Islet precursor cell (in vitro differentiated cells): ENCODE measurements at regions not wholly inside any gene's neighbourhood (a gene's known extent, or its start where the extent isn't known, plus 50 kb on each side); places are given as distances from the start of the nearest gene placed in this dataset.
A peak's percentile ranks its signal among the peaks of the same experiment; 100 is the strongest.

ENCODE experiments used
- DNase-seq: peaks from one replicate; pipeline ENCODE4 v3.0.0-alpha.2; 2018

GRCh38 chr5:96157841-96158291 is 196.2 kb upstream of the ELL2 start:
- no peak for DNase-seq

DNA sequence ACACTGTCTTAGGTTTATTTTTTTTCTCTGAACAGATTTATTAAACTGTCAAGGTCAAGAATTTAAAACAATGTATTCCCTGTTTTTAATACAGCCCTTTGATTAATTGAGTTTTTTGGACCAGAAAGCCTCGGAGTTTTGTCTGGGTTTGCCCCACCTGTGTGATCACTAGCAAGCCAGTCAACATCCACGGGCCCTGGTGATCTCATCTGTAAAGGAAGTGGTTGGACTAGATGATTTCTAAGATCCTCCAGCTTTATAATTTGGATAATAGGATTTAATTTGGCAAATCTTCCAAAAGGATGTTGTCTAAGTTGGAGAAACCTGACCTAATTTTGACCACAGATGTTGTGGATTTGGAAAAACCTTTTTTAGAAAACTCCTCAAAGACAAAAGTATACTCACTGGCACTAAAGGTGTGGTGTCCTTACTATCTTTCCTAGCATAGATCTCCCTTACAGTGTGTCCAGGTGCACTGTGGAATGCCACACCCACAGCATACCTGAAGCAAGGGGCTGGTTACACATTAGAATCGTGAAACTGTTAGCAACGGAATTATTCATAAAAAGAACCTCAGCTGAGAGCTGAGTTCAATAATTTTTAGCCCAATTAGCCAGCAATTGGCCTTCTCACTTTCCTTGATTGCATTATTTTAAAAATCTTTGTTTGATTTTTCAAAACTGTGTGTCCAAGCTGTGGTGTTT is 195.6 kb upstream of the ELL2 start:
- DNase-seq, result no peak

DNA sequence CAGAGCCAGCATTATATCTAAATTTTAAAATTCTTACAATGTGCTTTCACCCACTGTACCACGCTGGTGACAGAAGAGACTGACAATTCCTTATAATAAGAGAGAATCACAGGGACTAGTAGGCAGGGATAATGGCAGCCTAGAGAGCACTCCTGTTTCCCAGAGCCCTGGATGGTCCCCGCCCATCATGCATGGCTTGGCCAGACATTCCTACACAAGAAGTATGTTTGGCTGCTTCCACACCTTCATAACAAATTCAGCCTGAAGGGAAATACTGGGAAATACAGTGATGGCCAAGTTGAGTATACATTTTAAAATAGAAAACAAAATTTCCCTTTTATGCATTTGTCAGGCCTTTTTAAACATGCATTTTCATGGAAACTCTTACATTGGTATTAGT is 193.5 kb upstream of the ELL2 start:
- no peak for DNase-seq

- no peak for DNase-seq
Observed at GRCh38 chr5:96151891-96152290, 190.2 kb upstream of the ELL2 start.

DNA sequence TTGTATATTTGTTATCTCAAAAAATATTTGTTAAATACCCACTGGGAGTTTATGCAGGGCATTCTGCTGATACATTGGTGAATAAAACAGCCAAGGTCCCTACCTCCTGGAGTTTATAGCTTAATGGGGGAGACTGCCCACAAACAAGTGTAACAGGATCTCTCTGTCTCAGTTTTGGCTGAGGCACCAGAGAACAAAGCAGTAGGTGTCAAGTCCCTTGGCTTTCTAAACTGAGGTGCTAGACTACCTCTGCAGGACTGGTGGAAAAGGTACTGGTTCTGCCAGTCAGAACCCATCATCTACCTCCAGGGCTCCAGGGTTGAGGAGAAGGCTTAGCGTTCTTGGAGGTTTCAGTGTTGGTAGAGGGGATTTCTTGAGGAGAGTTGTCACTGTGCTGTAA is 188.4 kb upstream of the ELL2 start:
- no peak for DNase-seq

- DNase-seq, result no peak
Observed at GRCh38 chr5:96149546-96149945, 187.9 kb upstream of the ELL2 start.

GRCh38 chr5:96149021-96149420 is 187.4 kb upstream of the ELL2 start:
- no peak for DNase-seq

DNA sequence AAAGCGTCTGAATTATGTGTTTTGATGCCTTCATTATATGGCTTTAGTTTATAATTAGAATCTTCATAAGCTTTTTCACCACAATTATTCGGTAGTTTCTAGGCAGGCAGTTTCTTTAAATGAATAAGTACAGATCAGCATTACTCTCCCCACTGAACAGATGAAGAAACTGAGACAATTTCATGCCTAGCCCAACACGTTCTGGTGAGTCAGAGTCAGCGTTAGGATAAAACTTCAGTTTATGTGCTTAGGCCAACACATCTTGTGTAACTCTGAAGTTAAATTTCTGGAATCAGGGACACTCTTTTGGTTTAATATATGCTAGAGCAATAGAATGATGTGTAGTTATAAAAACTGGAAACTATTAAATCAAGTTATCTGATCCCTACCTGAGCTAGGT is 186.7 kb upstream of the ELL2 start:
- DNase-seq, result no peak

- DNase-seq, result no peak
Observed at GRCh38 chr5:96147866-96148265, 186.2 kb upstream of the ELL2 start.

- no peak for DNase-seq
Observed at GRCh38 chr5:96146675-96147074, 185.0 kb upstream of the ELL2 start.

- peak; percentile 74 for DNase-seq
Observed at GRCh38 chr5:96144289-96144688, 182.6 kb upstream of the ELL2 start.

DNA sequence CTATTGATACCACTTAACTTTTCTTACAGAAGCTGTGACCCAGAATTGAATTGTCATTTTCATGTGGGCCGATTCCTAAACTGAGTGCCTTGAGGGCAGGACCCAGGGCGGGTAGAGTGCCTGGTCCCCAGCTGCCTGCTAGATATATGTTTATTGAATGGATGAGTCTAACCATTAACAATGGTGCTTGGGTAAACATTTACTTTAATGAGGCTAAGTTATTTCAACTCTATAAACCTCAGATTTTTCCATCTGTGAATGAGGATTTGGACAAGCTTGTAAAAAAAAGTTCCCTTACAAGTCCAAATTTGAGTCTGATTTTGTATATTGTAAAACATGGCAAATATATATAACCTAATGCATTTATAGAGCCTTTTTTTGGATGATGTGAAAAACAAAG is 181.8 kb upstream of the ELL2 start:
- no peak for DNase-seq

DNA sequence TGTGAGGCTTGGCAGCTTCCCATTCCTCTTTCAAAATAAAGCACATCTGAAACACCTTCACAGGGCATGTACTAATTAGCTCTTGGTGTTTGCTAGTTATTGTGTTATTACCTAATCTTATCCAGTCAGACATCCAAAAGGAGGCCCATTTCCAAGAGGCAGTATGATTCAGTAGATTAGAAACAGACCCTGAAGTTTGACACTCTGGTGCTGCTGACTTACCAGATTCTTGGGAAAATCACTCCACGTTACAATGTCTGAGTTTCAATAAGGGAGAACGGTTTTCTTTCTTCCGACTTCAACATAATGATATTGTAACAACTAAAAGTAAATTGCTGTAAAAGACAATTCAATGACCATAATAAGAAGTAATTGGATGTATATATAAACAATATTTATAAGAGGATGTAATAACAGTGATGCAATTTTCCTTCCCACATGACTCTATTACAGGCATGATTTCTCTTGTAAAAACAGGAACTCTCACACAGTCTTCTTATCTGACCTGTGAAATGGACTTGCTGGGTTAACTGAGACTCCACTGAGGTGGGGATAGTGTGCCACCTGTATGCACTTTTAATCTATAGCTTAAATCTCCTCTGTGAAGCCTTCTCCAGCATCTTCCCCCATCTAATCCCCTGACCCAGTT is 181.3 kb upstream of the ELL2 start:
- no peak for DNase-seq

DNA sequence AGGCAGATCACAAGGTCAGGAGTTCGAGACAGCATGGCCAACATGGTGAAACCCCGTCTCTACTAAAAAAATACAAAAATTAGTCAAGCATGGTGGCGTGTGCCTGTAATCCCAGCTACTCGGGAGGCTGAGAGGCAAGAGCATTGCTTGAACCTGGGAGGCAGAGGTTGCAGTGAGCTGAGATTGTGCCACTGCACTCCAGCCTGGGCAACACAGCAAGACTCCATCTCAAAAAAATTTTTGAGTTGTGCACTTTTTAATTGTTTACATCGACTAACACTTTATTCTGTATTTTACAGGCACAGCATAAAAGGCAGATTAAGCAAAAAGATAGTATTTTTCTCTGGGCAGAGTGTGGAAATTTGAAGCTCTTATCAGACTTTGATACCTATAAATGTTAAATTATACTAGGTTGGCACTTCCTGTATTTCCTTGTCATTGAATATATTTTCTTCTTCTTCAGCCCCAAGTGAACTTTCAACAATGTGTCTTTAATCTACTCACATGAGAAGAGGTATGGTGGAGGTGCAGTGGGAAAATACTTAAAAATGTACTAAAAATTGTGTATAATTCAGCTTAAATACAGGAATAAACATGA is 180.6 kb upstream of the ELL2 start:
- DNase-seq, result no peak

DNA sequence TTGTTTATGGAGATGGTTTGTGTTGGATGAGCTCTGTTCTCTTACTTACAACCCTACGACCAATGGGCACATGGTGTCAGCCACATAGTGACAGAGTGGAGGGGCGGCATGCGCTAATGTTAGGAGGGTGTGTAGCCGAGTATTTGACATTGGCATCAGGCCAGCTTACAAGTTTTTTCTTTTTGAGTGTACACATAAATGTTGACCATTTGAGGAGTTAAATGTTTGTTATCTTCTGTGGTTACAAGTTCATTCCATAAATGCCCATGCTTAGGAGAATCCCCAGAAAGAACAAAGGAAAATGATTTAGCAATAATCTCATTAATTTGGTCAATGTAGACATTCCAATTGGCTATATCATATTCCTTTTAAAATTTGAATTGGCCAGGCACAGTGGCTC is 180.1 kb upstream of the ELL2 start:
- DNase-seq, result no peak

- DNase-seq, result no peak
Observed at GRCh38 chr5:96140496-96140895, 178.8 kb upstream of the ELL2 start.

- DNase-seq, result no peak
Observed at GRCh38 chr5:96140084-96140483, 178.4 kb upstream of the ELL2 start.

- DNase-seq, result no peak
Observed at GRCh38 chr5:96134886-96135285, 173.2 kb upstream of the ELL2 start.

DNA sequence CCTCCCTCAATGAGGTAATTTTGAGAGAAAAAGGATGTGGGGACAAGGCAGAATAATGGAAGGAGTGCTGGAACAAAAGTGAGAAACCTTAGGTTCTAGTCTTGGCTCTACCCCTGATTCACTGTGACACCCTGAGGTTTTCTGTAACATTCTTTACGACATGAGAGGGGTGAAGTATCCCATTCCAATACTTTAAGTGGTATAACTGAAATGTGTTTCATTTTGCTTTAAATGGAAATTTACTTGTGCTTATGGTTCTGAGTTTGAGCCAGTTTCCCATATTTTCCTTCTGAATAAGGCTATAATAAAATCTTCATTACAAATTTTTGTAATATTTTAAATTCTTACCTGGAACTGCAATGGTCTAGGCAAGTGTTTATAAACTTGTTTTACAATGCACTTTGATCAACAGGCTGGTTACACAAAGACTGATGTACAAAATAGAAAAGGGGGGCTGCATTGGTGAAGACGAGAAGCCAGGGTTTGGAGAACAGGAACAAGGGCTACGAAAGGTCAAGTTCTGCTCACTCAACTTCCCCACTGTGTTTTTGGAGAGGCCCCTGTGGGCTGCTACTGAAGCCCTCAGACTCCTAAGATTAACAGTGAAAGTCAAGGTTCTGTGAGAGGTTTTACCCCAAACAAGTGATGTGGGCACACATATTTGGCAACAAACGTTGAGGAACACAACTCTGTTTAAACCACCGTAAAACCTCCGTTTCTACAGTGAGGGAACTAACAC is 171.9 kb upstream of the ELL2 start:
- no peak for DNase-seq

DNA sequence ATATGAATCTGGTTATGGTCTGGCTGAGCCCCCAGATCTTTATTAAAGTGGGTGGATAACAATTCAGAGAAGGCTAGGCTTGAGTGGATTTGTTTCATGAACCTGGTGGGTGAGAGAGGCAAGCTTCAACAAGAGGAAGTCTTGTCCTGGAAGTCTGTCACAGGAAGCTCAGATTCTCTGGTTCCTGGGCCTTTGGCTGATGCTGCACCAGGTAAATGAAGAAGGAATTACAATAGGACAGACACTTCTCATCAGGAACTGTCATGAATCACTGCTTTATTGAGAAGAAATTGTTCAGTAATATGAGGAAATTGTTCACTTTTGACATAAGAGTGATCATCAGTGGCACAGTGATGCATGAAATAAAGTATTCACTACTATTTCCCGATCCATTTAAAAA is 167.6 kb upstream of the ELL2 start:
- no peak for DNase-seq

DNA sequence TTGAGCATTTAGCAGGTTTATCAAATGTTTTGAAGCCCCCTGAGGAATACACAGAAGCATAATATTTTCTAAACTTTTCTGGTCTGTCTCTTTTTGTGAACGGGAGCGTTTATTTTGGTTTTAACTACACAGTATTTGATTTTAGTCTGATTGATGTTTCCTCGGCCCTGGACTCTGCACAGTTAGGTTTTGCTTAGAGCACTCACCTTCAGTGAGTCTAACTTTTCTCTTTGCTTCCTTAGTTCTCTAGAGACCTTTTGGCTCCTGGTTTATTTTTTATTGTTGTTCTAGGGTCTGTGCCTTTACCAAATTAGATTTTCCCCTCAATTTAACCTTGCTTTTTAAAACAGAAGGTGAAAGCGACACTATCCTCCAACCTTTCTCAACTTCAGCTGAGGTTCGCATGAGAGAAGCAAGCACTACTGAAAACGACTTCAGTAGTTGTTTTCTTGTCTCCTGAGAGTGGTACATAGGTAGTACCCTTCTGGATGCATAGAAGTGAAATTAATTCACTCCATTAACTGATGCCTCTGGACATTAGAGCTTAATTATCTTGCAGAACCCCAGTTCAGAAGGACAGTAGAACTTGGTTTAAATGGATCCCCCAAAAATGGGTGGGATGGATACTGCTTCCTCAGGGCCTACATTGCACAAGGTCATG is 166.7 kb upstream of the ELL2 start:
- no peak for DNase-seq

DNA sequence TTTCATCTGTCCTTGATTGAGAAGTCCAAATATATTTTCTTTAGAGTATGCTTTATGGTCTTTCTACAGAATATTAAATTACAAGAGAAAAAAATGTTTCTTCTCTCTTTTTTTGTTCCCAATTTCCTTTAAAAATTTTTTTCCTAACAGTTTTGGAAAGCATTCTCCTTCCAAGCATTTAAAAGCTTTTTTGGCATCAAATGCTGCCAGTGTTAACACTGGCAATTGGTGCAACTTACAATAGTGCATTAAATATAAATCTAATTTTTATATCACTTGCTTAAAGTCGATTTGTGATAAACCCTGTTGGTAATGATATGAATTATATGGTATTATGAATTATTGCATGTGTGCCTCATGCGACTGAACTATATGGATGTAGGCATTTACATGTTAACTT is 165.9 kb upstream of the ELL2 start:
- no peak for DNase-seq

DNA sequence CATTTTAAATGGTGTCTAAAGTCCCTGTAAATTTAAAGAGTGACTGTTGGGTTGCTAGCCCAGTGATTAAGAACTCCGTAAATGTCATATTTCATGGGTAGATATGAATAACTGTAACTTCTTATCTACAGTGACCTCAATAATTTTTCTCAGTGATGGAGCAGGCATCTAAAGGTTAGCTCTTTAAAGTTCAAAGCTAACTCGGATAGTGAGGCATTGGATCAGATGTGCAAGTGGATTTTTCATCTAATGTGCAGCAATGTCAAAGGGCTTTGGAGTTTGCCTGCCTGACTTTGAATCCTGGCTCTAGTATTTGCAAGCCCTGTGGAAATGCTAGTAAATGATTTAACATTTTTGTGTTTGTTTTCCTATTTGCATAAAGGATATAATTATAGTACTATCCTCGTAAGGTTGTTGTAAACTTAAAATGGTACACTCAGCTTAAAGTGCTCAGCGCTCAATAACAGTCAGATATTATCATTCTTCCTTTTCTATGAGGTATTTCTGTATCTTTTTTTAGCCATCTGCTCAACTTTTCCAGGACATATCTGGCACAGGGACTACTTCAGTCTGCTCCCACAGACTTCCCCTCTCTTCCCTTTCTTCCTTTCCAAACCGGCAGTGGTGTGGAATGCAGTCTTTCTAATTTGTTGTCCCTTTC is 163.7 kb upstream of the ELL2 start:
- DNase-seq, result no peak
